ENCODE measurements at regions not wholly inside any gene's neighbourhood (a gene's known extent, or its start where the extent isn't known, plus 50 kb on each side); places are given as distances from the start of the nearest gene placed in this dataset.

DNA sequence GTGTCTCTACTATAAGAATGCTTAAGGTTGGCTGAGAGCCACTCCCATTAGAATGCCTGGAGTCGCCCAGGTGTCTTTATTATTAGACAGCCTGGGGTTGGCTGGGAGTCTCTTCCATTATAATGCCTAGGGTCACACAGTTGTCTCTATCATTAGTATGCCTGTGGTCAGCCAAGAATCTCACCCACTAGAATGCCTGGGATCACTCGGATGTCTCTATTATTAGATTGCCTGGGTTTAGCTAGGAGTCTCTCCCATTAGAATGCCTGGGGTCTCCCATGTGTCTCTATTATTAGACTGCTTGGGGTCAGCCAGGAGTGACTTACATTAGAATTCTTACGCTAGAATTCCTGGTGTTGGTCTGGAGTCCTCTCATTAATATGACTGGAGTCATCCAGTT is 2255.3 kb downstream of the TP53TG3F start:
- Histone ChIP-seq H3K27ac (no peak overlapping the region), H3K4me1 (no peaks in the 10 kb centered on the region), H3K36me3 (no peaks in the 10 kb centered on the region), H3K27me3 (no peaks in the 10 kb centered on the region), H3K9me3 (peaks cover 0 to 8% (median 4%) of the 10 kb centered on the region in 4 donors), H3K4me3 (no peak overlapping the region)
- intact Hi-C loops (cut with DNase I) = no loop called here
- TF ChIP-seq, protein P1, sequence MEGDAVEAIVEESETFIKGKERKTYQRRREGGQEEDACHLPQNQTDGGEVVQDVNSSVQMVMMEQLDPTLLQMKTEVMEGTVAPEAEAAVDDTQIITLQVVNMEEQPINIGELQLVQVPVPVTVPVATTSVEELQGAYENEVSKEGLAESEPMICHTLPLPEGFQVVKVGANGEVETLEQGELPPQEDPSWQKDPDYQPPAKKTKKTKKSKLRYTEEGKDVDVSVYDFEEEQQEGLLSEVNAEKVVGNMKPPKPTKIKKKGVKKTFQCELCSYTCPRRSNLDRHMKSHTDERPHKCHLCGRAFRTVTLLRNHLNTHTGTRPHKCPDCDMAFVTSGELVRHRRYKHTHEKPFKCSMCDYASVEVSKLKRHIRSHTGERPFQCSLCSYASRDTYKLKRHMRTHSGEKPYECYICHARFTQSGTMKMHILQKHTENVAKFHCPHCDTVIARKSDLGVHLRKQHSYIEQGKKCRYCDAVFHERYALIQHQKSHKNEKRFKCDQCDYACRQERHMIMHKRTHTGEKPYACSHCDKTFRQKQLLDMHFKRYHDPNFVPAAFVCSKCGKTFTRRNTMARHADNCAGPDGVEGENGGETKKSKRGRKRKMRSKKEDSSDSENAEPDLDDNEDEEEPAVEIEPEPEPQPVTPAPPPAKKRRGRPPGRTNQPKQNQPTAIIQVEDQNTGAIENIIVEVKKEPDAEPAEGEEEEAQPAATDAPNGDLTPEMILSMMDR (IDR thresholded peaks at IDR 0.05) = no peak
- TF ChIP-seq POLR2AphosphoS5 (IDR thresholded peaks at IDR 0.05) (no peak), EP300 (IDR thresholded peaks at IDR 0.05) (no peak)
- DNase-seq = no peak
- WGBS, 2 donors = 63 to 75% methylated on average over 3 of the region's 3 CpGs

DNA sequence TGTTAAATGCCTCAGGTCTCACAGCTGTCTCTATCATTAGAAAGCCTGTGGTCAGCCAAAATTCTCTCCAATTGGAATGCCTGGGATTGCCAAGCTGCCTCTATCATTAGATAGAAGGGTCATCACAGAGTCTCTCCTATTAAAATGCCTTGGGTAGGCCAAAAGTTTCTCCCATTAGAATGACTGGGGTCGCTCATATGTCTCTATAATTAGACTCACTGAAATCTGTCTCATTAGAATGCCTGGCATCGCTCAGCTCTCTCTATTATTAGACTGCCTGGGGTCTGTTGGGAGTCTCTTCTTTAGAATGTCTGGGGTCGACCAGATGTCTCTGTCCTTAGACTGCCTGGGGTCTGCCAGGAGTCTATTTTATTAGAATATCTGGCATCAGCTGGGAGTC is 2265.1 kb downstream of the TP53TG3F start:
- intact Hi-C loops (cut with DNase I) = no loop called here
- Histone ChIP-seq H3K4me1 (no peaks in the 10 kb centered on the region), H3K27me3 (no peaks in the 10 kb centered on the region), H3K36me3 (no peaks in the 10 kb centered on the region), H3K4me3 (no peak overlapping the region), H3K9me3 (peaks cover 1 to 15% (median 4%) of the 10 kb centered on the region in 4 donors), H3K27ac (no peak overlapping the region)
- no peak for DNase-seq
- whole genome bisulfite sequencing, 2 donors = 45 to 48% methylated on average over 3 of the region's 3 CpGs
- TF ChIP-seq POLR2AphosphoS5 (IDR thresholded peaks at IDR 0.05) (no peak), POLR2A (IDR thresholded peaks at IDR 0.05) (no peak), EP300 (IDR thresholded peaks at IDR 0.05) (no peak)
- TF ChIP-seq, protein P1 (IDR thresholded peaks at IDR 0.05) = no peak

DNA sequence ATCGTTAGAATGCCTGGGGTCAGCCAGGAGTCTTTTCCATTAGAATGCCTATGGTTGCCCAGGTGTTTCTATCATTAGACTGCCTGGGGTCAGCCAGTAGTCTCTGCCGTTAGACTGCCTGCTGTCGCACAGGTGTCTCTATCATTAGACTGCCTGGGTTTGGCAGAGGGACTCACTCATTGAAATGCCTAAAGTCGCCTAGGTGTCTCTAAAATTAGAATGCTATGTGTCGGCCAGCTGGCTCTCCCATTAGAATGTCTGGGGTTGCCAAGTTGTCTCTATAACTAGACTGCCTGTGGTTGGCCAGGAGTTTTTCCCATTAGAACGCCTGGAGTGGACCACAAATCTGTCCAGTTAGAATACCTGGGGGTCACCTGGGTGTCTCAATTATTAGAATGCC is 2266.5 kb downstream of the TP53TG3F start:
- 75 to 77% methylated on average over 6 of the region's 6 CpGs for WGBS, 2 donors

DNA sequence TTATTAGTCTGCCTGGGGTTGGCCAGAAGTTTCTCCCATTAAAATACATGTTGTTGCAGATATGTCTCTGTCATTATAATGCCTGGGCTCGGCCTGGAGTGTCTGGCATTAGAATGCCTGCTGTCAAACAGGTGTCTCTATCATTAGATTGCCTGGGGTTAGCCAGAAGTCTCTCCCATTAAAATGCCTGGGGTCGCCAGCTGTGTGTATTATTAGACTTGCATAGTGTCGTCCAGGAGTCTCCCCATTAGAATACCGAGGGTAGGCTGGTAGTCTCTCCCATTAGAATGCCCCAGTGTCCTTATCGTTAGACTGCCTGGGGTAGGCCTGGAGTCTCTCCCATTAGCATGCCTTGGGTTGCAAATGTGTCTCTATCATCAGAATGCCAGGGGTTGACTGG is 2270.8 kb downstream of the TP53TG3F start:
- H3K4me3 ChIP-seq = no peak overlapping the region
- no peaks in the 10 kb centered on the region for H3K27me3 ChIP-seq
- H3K9me3 ChIP-seq = peaks cover 0 to 22% (median 0%) of the 10 kb centered on the region in 4 donors
- DNase-seq = no peak
- WGBS, 2 donors = 55 to 58% methylated on average over 5 of the region's 5 CpGs
- H3K4me1 ChIP-seq = no peaks in the 10 kb centered on the region
- H3K36me3 ChIP-seq = no peaks in the 10 kb centered on the region
- no peak overlapping the region for H3K27ac ChIP-seq
- TF ChIP-seq POLR2AphosphoS5 (IDR thresholded peaks at IDR 0.05) (no peak), POLR2A (IDR thresholded peaks at IDR 0.05) (no peak), EP300 (IDR thresholded peaks at IDR 0.05) (no peak)
- TF ChIP-seq, protein P1 (IDR thresholded peaks at IDR 0.05) = no peak
- intact Hi-C loops (cut with DNase I) = no loop called here

More for the DNA sequence above, 2266.5 kb downstream of the TP53TG3F start:
- no peak for DNase-seq
- intact Hi-C loops (cut with DNase I) = no loop called here
- TF ChIP-seq POLR2AphosphoS5 (IDR thresholded peaks at IDR 0.05) (no peak), POLR2A (IDR thresholded peaks at IDR 0.05) (no peak), EP300 (IDR thresholded peaks at IDR 0.05) (no peak)
- TF ChIP-seq, protein P1 (IDR thresholded peaks at IDR 0.05) = no peak
- no peaks in the 10 kb centered on the region for H3K36me3 ChIP-seq
- H3K4me3 ChIP-seq = no peak overlapping the region
- peaks cover 1 to 23% (median 4%) of the 10 kb centered on the region in 4 donors for H3K9me3 ChIP-seq
- no peak overlapping the region for H3K27ac ChIP-seq
- no peaks in the 10 kb centered on the region for H3K4me1 ChIP-seq
- H3K27me3 ChIP-seq = no peaks in the 10 kb centered on the region

DNA sequence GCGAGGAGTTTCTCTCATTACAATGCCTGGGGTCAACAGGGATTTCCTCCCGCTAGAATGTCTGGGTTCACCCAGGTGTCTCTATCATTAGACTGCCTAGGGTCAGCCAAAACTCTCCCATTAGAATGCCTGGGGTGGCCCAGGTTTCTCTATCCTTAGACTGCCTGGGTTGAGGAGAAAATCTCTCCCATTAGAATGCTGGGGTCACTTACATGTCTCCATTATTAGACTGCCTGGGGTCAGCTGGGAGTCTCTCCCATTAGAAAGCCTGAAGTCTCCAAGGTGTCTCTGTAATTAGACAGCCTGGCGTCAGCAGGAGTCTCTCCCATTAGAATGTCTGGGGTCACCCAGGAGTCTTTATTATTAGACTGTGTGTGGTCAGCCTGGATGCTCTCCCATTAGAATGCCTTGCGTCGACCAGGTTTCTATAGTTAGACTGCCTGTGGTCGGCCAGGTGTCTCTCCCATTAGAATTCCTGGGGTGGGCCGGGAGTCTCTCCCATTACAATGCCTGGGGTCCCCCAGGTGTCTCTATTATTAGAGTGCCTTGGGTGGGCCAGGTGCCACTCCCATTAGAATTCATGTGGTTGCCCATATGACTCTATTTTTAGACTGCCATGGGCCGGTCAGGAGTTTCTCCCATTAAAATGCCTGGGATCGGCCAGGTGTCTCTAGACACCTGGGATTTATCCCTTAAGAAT is 2272.1 kb downstream of the TP53TG3F start:
- H3K27me3 ChIP-seq = no peaks in the 10 kb centered on the region
- peaks cover 0 to 22% (median 0%) of the 10 kb centered on the region in 4 donors for H3K9me3 ChIP-seq
- TF ChIP-seq, protein P1 (IDR thresholded peaks at IDR 0.05) = no peak
- no peak for TF ChIP-seq EP300 (IDR thresholded peaks at IDR 0.05)
- no peak for TF ChIP-seq POLR2A (IDR thresholded peaks at IDR 0.05)
- TF ChIP-seq POLR2AphosphoS5 (IDR thresholded peaks at IDR 0.05) = no peak
- H3K27ac ChIP-seq = no peak overlapping the region
- no peak for DNase-seq
- intact Hi-C loops (cut with DNase I) = no loop called here
- no peaks in the 10 kb centered on the region for H3K36me3 ChIP-seq
- H3K4me1 ChIP-seq = no peaks in the 10 kb centered on the region
- no peak overlapping the region for H3K4me3 ChIP-seq
- 83 to 86% methylated on average over 9 of the region's 9 CpGs for WGBS, 2 donors

Data from sigmoid colon (tissue), 6 donors.